ENCODE measurements at regions not wholly inside any gene's neighbourhood (a gene's known extent, or its start where the extent isn't known, plus 50 kb on each side); places are given as distances from the start of the nearest gene placed in this dataset.

DNA sequence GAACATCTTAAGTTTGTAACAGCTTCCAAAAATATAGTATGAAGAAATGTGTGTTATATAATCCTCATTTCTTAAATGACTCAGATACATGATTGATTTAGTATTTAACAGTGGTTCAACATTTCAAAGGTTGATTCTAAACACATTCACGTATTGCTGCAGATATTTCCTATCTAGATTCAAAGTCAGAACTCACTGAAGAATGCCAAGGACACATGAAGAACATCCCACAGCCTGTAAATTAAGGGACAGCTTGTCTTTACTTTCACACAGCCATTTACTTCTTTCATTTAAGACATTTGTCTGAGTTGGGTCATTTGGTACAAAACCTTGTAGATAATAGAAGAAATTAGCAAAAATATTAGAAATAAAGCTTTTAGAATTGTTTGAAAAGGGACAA lies 66.9 kb upstream of the CPSF6 start:
- TF ChIP-seq, protein P1, sequence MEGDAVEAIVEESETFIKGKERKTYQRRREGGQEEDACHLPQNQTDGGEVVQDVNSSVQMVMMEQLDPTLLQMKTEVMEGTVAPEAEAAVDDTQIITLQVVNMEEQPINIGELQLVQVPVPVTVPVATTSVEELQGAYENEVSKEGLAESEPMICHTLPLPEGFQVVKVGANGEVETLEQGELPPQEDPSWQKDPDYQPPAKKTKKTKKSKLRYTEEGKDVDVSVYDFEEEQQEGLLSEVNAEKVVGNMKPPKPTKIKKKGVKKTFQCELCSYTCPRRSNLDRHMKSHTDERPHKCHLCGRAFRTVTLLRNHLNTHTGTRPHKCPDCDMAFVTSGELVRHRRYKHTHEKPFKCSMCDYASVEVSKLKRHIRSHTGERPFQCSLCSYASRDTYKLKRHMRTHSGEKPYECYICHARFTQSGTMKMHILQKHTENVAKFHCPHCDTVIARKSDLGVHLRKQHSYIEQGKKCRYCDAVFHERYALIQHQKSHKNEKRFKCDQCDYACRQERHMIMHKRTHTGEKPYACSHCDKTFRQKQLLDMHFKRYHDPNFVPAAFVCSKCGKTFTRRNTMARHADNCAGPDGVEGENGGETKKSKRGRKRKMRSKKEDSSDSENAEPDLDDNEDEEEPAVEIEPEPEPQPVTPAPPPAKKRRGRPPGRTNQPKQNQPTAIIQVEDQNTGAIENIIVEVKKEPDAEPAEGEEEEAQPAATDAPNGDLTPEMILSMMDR (IDR thresholded peaks at IDR 0.05) = no peak
- TF ChIP-seq POLR2A (IDR thresholded peaks at IDR 0.05) = no peak
